NCI-H748 (cell line): ENCODE measurements at regions not wholly inside any gene's neighbourhood (a gene's known extent, or its start where the extent isn't known, plus 50 kb on each side); places are given as distances from the start of the nearest gene placed in this dataset.

Source experiments
- DNase-seq: peaks from one replicate; lab custom pipeline; 2025; ENCODE audit not compliant: unreplicated experiment; lab: John Stamatoyannopoulos, UW

DNA sequence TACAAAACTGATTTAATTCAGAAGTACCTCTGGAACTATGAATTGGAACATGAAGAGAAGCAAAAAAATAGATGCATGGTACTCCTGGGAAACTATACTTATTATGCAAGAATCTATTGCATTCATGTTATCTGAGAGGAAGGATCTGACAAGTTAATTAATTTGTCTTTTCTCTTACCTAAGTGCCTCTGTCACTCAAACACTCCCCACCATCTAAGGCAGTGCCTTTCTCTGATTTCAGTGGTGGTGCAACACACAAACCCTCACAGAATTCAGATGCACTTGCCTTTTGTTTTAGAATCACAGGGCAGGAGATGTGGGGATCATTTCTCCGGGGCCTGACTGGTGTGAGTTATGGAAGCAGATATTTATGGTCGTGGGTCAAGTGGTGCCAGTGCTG, 52.5 kb upstream of the C9orf72 start:
- no peak for DNase-seq

DNA sequence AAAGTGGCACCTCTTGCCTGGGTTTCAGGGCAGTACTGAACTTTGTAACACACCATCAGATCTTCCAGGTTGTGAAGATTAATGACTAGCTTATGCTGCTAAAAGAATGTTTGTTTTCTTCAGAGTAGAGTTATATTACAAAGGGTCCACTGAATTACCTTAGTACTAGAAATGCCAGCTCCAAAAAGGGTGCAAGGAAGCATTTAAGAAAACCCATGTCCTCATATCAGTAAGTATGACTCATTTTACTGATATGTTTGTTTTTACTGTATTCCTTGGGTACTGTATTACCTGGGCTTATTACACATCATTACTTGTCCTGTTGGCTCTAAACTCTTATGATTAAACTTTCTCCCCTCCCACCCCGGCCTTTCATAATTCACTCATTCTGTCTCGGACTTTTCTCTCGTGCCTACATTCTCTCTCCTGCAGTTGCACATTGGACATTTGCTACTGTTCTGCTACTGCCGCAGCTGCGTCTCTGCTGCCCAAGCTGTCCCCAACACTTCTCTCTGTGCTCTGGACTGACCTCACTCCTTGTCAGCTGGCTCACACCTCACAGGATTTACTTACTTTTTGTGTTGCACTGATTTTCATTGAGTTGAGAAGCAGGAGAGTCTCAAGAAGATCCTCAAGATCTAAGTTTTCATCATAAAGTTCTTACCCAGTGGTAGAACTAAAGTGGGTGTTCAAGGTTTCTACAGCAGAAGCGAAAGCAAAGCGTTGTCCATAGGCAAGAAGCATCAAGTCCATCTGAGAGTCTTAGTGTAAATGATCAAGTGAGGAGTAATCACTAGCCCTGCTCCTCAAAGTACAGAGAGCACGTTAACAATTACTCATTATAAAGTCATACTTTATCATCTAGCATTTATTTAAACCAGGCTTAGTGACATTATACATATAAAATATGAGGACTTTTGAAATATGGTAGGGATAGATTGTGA, 53.2 kb upstream of the C9orf72 start:
- no peak for DNase-seq

DNA sequence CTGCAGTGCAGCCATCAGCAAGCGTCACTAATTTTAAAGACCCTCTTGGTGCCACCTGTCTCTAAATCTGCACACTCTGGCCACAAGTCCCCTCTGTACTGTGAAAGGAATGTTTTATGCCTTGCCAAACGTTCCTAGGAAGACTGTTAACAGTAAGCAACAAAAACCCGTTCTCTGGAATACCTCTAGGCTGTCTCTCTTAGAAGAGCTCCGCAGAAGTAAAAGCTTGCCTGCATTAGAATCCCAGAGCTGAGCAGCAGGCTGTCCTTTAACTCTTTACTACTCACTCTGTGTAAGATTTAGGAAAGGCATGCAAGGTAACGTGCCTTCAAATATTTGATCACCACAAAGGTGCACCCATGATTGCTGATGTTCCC, 53.9 kb upstream of the C9orf72 start:
- no peak for DNase-seq

DNA sequence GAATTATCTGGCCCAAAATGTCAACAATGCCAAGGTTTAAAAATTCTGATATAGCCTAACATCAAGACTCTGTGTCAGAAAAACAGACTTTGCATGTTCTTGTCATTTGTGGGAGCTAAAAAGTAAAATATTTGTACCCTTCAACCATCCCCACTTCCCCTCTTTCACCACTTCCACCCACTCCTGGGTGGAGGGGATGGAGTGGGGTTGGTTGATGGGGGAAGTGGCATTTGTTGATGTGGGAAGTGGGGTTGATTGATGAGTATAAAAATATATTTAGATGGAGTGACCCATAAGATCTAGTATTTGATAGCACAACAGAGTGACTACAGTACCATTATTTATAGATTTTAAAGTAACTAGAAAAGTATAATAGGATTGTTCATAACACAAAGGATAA, 55.0 kb upstream of the C9orf72 start:
- no peak for DNase-seq

DNA sequence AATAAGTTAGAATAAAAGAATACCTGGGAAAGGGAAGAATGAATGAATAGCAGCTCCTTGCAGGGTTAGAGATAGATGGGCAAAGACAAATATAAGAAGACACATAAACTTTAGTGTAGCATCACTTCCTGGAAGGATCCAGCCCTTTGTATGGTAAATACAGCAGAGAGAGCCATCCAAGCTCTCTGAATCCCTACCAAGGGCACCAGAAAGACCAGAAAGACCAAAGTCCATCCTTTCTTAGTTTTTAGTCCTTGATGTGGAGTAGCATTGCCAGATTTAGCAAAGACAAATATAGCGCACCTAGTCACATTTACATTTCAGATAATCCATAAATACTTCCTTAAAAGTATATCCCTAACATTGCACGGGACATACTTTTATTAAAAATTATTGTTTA, 56.1 kb upstream of the C9orf72 start:
- no peak for DNase-seq

DNA sequence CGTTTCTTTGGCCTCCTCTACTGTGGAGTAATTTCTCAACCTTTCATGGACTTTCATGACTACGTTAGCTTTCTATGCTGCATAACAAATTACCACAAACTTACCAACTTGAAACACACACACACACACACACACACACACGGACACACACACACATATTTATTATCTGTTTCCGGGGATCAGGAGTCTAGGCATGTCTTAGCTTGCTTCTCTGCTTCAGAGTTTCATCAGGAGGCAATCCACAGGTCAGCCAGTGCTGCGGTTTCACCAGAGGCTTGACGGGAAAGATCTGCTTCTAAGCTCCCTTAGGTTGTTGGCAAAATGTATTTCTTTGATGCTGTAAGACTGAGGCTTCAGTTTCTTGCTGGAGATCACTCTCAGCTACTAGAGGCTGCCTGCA, 59.0 kb upstream of the C9orf72 start:
- no peak for DNase-seq

DNA sequence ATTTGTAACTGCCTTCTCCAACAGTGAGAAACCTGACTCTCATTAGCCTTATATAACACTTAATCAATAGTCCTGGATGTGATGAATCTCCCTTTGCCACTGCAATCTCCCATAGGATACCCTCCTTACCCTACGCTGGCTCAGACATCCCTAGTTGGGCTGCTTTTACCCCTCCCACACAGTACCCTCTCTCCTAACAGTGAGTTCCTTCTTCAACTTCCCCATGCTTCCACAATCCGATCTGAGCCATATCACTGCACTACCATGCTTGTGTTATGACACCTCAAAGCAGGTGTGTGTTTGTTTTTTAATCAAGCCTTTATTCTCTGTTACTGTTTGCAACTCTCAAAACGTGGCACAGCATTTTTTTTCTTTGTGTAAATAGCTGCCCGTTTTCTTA, 60.5 kb upstream of the C9orf72 start:
- DNase-seq = no peak

DNA sequence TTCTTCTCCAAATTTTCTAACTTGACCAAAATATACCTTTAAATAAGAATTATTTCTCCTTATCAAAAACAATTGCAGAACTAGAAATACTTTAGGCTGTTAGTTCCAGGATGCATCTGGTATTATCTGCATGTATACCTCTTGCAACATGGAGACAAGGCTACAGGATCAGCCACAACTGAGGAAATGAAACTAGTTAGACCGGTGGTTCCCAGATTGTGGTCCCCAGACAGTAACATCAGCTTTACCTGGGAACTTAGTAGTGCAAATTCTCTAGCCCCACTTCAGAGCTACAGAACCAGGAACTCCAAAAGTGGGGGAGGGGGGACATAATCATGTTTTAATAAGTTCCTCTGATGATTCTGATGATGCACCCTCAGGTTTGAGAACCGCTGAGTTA, 61.6 kb upstream of the C9orf72 start:
- no peak for DNase-seq

DNA sequence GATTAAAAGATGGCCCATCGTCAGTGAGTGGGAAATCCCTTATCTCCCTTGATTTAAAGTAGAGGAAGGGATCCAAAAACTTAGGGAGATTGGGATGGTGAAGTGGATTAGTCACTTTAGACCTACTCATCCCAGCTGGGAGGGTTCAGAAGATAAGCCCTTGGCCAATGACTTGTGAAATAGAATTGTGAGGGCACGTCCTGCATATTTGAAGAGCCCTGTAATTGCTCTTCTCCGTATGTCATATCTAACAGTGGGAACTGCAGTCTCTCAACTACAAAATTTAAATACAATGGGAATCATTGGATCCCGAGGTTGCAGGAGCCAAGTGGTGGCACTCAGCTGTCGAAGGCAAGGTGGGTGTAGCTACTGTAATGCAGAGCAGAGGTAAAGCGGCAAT, 65.4 kb upstream of the C9orf72 start:
- no peak for DNase-seq

DNA sequence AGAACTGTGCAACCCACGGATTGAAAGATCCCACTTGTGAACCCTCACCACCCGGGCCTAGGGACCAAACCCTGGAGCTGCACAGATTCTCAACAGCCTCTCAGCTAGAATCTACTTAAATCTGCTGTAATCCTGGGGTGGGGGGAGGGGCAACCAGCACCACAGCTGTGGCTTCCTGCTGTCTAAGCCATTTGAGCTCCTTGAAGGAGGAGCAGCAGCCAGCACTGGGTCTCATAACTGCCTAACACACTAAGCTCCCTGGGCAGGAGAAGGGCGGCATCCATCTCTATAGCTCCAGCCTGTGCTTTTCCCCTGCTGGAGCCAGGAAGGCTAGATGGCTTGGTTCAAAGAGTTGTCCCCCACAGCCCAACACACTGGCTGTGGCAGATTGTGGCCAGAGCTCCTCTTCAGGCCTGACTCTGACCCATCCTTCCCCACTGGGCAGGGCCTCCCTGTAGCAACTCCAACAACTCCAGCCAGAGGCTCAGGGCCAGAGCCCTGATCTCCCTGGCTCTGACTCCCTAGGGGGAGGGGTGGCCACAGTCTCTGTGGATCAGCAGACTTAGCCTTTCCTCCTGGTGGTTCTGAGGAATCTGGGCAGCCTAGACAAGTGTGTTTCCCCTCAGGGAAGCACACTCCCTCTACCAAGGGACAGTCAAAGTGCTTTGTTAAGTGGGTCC, 72.0 kb upstream of the C9orf72 start:
- DNase-seq = no peak

DNA sequence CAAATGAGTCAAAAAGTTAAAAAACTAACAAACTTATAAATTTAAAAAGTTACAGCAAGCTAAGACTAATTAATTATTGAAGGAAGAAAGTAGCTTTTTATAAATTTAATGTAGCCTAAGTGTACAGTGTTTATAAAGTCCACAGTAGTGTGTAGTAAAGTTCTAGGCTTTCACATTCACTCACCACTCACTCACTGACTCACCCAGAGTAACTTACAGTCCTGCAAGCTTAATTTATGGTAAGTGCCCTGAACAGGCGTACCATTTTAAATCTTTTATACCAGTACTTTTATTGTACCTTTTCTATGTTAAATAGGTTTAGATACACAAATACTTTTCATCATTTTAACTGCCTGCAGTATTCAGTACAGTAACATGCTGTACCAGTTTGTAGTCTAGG, 80.0 kb upstream of the C9orf72 start:
- DNase-seq = no peak

DNA sequence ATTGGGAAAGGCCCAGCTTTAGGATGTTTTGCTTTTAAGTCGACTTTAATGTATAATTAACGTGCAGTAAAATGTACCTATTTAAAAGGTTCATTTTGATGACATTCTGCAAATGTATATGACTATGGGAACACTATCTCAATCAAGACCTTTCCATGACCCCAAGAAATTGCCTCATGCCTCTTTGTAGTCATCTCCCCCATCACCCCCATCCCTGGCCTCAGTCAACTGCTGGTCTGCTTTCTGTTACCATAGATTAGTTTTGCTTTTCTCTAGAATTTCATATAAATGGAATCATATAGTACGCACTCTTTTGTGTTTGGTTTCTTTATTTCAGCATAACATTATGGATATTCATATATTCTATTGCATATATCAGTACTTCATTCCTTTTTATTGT, 80.7 kb upstream of the C9orf72 start:
- DNase-seq = no peak

DNA sequence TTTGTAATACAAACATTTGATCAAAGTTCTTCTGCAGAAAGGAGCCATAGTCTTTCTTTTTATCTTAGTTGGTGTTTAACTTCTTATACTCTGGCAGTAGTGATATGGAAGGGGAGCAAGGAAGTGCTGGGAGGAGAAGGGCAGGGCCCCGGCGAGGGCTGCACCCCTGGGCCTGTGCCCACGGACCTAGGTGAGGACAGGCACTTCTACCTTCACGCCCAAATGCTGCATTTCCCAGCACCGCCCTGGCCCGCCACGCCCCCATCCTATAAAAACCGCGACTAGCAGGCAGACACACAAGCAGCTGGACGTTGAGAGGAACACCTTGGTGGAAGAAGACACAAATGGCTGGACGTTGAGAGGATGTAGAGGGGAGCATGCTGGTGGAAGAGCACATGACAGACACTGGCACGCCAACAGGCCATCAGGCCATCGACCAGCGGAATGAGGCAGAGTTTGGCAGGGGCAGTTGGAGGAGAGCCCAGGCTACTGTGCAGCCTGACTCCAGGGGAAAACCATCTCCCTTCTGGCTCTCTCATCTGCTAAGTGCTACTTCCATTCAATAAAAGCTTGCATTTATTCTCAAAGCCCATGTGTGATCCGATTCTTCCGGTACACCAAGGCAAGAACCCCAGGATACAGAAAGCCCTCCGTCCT, 81.5 kb upstream of the C9orf72 start:
- DNase-seq = no peak

DNA sequence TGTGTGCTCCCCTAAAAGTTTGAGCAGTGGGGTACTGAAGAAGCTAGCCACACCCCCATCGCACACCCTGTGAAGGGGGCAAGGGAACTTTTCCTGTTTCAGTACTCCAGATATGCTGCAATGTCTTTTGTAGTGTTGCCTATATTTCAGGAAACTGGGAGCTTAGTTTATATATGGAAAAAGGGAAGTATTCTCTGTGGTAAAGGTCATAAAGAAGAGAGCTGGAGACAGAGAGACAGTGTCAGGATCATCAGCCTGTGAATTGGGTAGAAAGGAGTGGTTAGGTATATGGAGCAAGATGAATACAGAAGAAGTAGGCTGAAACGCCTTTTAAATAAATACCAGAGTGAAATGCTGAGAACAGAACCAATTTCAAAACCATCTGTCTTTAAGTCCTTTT, 82.2 kb upstream of the C9orf72 start:
- DNase-seq = no peak

DNA sequence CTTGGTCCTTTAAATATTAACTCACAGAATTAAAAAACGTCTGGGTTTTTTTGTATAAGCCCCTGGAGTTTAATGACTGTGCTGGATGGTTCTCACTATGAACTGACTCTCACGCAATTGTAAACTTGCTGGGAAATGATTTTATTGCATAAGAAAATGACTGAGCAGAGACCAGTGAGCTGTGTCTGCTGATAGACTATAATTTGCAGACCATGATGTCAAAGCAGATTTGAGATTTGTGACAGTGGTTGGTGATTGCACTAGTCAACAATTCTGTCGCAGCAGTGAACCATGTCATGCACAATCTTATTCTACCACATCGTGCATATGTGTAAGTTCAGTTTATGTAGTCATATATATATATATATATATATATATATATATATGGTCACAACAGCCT, 85.7 kb upstream of the C9orf72 start:
- DNase-seq = no peak

DNA sequence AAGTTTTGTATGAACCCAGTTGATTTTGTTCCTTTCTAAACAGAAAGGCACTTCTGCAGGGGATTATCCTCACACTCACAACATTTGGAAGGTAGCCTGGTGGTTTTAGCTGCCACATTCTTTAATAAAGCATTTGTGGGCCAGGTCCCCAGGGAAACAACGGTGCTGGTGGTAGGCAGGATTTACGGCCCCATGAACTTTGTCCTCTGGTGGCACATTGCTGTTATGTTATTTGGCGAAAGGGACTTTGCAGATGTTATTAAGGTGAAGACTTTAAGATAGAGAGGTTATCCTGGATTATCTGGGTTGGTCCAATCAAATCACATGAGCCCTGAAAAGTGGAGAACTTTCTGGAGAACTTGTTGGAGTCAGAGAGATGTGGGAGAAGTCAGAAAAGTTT, 86.3 kb upstream of the C9orf72 start:
- DNase-seq = no peak

DNA sequence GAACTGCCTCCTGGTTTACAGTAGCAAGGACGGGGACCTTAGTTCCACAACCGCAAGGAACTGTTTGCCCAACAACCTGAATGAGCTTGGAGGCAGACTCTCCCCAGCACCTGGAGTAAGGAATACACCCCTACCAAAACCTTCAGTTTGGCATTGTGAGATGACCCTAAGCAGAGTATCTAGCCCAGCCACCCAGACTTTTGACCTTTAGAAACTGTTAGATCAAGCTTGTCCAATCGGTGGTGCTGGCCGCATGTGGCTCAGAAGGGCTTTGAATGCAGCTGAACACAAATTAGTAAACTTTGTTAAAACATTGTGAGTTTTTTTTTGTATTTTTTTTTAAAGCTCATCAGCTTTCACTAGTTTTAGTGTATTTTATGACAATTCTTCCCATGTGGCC, 86.9 kb upstream of the C9orf72 start:
- no peak for DNase-seq

DNA sequence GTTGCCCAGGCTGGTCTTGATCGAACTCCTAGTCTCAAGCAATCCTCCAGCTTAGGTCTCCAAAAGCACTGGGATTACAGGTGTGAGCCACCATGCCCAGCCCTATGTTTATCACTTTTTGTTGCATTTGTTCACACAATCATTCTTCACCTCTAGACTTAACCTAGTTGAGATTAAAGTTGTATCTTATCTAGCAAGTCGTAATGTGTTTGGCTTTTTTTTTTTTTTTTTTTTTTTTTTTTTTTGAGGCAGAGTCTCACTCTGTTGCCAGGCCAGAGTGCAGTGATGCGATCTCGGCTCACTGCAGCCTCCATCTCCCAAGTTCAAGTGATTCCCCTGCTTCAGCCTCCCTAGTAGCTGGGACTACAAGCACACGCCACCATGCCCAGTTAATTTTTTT, 90.2 kb upstream of the C9orf72 start:
- DNase-seq = no peak

DNA sequence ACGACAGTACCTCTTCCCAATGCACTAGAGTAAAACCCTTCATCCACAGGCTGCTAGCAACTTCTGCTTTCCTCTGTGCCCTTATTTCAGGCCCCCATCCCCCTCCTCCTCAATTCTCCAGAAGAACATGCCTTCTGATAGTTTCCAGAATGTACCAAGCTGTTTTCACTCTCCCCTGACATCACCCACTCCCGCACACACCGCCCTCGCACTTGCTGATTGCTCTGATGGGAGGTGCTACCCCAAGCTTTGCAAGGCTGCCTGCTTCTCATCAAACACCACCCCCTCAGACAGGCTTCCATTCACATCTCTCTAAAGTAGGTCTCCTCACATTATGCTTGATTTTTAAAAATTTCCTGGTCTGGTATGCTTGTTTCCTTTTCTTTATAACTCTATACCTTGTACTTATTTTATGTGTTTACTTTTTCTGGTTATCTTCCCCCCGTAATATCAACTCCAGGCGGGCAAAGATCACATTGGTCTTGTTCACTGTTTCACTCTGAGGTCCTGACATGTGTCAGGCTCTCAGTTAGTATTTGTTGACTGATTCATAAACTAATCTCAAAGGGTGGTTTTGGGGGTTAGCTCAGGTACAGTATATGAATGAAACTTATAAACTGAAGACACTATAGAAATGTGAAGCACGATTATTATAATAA, 91.0 kb upstream of the C9orf72 start:
- DNase-seq = no peak

DNA sequence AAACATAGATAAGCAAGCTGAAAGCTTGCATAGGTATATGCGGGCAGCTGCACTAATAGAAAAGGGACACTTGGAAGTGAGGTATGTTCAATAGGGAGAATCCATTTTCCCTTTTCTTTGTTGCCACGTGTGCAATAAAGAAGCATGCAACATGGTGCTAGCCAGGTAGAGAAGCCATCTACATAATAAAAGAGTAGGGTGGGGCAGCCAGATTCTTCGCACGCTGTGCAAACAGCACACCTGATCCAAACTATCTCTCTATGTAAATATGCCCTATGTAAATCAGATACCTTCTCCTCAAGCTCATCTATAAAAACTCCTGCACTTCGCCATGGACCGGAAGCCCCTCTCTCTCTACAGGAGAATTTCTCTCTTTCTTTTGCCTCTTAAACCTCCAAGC, 91.9 kb upstream of the C9orf72 start:
- peak; percentile 92 for DNase-seq

DNA sequence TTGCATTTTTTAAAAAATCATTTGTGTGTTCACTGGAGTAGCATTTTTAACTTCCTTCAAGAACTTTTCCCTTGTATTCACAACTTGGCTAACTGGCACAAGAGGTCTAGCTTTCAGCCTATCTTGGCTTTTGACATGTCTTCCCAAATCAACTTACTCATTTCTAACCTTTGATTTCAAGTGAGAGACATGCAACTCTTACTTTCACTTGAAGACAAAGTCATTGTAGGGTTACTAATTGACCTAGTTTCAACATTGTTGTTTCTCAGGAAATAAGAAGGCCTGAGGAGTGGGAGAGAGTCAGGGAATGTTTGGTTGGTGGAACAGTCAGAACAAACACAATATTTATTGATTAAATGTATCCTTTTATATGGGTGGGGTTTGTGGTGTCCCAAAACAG, 95.0 kb upstream of the C9orf72 start:
- DNase-seq = no peak

DNA sequence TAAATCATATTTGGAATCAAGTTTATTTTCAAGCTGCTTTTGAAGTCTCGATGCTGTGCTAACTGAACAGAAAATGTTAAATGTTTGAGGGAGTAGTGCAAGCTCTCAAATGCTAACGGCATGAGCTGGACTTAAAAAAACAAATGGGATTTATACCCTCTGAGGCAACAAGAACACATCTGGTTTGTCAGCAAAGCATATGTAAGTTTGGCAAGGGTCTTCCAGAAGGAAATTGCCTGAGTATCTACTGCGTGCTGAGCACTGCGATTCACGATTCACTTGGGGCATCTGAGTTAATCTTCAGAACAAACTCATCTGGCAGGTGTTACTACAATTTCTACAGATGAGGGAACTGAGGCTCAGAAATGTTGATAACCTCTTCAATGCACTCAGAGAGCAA, 98.4 kb upstream of the C9orf72 start:
- DNase-seq = no peak
